Cardiac fibroblast (primary cell): ENCODE measurements at regions not wholly inside any gene's neighbourhood (a gene's known extent, or its start where the extent isn't known, plus 50 kb on each side); places are given as distances from the start of the nearest gene placed in this dataset.
A peak's percentile ranks its signal among the peaks of the same experiment; 100 is the strongest.
"Not testable (repeated sequence)": the region's sequence is repeated elsewhere in the genome, so short reads cannot be mapped to it uniquely, and the experiment has no call there.

Experiments used
- DNase-seq, 2 donors: peaks; one replicate each; pipeline versions ENCODE4 v3.0.0 to v3.0.0-alpha.2; 2010; ENCODE audit warnings: low read depth in 2 of 2
- H3K4me3 ChIP-seq, 2 donors: replicated peaks in 1 of 2; 1 replicate in 1 of 2; 2 replicates in 1 of 2; pipeline ENCODE4 v1.5.1; 2011; ENCODE audit warnings: low read depth in 2 of 2, low read length in 2 of 2, mild to moderate bottlenecking in 2 of 2, moderate library complexity in 1 of 2
- TF ChIP-seq, protein P1 (sequence below): IDR thresholded peaks from one replicate; pipeline ENCODE4 v1.5.1; 2011; ENCODE audit warnings: low read depth, mild to moderate bottlenecking, low read length, inconsistent platforms

DNA sequence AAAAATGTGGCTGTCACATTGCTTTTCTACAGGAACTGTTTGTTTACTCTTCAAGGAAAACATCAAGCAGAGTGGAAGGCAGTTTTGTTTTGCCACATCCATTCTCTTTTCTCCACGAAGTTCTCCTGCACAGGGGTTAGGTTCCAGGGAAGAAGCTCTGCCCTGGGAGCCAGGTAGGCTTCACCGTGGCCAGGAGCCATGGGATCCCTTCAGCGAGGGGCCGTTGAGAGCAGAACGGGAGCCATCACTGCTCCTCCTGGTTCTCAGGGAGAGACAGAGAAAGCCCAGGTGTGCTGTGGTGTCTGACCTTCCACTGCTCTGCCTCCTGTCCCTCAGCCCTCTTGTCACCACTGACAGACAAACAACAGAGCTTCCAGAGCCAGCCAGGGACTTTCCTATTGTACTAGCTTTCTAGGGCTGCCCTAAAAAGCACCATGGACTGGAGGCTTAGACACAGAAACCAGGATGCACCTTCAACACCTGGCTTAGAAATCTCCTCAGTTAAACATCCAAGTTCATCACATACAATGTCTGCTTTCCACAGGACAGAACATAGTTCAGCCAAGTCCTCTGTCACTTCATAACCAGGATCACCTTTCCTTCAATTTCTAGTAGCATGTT, 75.6 kb upstream of the SLC22A23 start:
- no peak overlapping the region for H3K4me3 ChIP-seq
- TF ChIP-seq, protein P1, sequence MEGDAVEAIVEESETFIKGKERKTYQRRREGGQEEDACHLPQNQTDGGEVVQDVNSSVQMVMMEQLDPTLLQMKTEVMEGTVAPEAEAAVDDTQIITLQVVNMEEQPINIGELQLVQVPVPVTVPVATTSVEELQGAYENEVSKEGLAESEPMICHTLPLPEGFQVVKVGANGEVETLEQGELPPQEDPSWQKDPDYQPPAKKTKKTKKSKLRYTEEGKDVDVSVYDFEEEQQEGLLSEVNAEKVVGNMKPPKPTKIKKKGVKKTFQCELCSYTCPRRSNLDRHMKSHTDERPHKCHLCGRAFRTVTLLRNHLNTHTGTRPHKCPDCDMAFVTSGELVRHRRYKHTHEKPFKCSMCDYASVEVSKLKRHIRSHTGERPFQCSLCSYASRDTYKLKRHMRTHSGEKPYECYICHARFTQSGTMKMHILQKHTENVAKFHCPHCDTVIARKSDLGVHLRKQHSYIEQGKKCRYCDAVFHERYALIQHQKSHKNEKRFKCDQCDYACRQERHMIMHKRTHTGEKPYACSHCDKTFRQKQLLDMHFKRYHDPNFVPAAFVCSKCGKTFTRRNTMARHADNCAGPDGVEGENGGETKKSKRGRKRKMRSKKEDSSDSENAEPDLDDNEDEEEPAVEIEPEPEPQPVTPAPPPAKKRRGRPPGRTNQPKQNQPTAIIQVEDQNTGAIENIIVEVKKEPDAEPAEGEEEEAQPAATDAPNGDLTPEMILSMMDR = no peak
- DNase-seq = no peak

DNA sequence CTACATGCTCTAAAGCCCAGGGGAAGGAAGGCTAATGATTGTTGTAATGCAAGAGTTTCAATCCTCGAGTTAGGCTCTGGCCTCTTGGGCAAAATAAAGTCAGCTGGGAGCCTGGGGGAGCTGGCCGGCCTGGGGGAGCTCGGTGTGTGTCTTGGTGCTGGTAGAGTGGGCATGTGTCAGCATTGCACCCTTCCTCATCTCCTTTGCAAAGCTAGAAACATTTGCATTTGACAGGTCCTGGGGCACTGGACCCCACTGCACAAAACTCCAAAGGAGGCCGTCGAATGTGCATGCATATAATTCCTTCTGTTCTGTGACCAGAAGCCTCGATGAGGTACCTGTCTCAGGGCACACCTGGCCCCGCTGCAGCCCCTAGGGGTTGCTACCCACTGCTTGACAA, 74.6 kb upstream of the SLC22A23 start:
- DNase-seq = no peak
- TF ChIP-seq, protein P1 = no peak
- no peak overlapping the region for H3K4me3 ChIP-seq

DNA sequence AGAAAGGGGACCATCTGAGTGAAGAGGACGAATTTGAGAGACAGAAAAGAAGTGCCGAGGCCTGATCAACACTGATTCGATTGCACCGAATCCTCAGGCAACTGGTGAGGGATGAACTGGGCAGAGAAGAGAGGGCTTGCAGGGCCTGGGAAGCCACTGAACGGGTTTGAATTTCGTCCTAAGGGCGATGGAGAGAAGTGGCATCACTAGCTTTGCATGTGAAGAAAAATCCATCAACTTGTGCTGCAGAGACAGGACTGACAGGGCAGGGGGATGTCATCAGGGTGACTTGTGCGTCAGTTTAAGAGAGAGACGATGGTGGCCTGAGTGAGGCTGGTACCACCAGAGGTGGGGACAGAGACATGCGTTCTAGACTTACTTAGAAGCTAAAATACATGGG, 73.7 kb upstream of the SLC22A23 start:
- TF ChIP-seq, protein P1 = no peak
- H3K4me3 ChIP-seq = no peak overlapping the region
- no peak for DNase-seq

DNA sequence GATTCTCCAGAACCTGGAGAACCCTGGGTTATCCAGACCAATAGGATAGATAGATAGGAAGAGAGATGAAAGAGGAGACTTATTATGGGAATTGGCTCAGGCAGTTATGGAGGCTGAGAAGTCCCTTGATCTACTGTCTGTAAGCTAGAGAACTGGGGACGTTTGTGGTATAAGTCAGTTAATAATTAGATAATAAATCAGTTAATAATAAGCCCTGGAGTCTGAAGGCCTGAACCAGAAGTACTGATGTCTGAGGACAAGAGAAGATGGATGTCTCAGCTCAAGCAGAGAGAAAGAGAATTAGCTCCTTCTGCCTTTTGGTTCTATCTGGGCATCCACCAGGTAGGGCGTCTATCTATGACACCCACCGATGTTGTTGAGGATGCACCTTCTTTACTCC, 72.9 kb upstream of the SLC22A23 start:
- TF ChIP-seq, protein P1 = no peak
- H3K4me3 ChIP-seq = no peak overlapping the region
- DNase-seq = no peak

DNA sequence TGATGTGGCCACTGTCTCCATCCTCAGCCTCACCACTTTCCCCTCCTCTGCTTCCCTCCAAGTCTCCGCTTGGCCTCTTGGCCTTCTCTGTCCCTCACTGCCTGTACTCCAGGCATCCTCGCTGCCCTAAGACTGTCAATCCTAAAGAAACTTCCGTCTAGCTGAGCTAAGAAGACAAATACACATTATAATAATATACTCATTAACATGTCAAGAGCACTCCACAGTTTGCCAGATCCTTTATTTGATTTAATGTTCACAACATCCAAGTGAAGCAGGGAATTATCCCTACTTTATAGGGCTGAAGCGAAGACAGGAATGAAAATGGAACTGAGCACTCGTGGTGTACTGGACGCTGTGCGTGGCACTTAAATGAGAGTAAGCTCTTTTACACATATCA, 72.4 kb upstream of the SLC22A23 start:
- no peak overlapping the region for H3K4me3 ChIP-seq
- TF ChIP-seq, protein P1 = no peak
- no peak for DNase-seq

DNA sequence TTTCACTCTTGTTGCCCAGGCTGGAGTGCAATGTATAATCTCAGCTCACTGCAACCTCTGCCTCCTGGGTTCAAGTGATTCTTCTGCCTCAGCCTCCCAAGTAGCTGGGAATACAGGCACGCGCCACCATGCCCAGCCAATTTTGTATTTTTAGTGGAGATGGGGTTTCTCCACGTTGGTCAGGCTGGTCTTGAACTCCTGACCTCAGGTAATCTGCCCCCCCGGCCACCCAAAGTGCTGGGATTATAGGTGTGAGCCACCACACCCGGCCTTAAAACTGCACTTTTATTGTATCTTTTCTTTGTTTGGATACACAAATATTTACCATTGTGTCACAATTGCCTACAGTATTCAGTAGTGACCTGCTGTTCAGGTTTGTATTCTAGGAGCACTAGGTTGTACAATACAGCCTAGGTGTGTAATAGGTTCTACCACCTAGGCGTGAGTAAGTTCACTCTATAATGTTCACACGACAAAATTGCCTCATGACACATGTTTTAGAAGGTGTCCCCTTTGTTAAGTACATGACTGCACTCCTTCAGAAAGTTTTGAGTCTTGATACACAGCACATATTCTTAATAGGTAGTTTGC, 71.3 kb upstream of the SLC22A23 start:
- DNase-seq, H3K4me3 ChIP-seq: not testable (repeated sequence)

DNA sequence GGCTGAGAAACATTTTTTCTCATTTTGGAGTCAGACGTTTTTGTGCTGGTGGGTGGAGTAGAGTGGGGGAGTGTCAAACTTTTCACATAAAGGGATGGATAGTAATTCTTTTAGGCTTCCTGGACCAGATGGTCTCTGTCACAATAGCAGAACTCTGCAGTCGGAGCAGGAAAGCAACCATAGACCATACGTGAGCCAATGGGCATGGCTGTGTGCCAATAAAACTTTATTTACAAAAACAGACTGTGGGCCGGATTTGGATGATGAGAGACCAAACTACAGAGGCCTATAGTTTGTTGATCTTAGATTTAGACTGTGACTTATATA, 70.8 kb upstream of the SLC22A23 start:
- peak; percentile 54 for DNase-seq
- TF ChIP-seq, protein P1 = no peak
- H3K4me3 ChIP-seq = no peak overlapping the region
